NCI-H345 treated with DMSO at 0.1 percent for 48 hours (cell line): ENCODE measurements at regions not wholly inside any gene's neighbourhood (a gene's known extent, or its start where the extent isn't known, plus 50 kb on each side); places are given as distances from the start of the nearest gene placed in this dataset.
"Not testable (repeated sequence)": the region's sequence is repeated elsewhere in the genome, so short reads cannot be mapped to it uniquely, and the experiment has no call there.

Experiments used
- DNase-seq: peaks from one replicate; lab custom pipeline; 2025; ENCODE audit not compliant: unreplicated experiment; lab: John Stamatoyannopoulos, UW

DNA sequence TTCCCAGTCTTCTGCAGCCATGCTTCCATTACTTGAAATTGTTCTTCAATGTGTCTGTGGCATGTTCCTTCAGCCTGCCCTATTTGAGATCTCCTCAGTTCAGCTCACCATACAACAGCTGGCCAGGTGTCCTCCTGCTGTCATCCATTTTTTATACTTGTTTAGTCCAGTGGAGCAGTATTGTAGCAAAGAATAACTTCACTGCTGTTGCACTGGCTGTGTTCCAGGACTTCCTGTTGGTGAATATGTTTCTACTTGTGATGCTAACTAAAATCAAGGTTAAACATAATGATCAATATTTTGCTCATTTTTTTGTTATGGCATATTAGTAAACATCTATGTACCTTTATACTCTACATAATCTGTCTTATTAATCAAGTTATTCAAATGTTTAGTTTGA is 1394.1 kb downstream of the PCDH9 start:
- peak; percentile 50 for DNase-seq

DNA sequence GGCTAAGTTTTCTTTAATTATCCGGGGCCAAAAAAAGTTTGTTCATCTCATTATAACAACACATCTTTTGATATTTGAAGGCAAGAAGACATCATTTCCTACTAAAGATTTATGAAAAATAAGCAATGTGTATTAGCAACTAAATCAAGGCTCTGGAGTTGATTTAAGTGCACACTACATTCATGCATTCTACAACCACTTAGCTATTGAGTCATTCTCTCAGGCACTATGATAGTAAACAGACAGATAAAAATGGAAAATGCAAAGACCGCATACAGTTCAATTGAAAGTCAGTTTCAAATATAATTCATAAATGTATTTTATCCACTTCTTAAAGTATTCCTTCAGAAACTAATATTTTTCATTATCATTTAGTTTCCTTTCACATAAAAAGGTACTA is 1395.2 kb downstream of the PCDH9 start:
- DNase-seq, result no peak

DNA sequence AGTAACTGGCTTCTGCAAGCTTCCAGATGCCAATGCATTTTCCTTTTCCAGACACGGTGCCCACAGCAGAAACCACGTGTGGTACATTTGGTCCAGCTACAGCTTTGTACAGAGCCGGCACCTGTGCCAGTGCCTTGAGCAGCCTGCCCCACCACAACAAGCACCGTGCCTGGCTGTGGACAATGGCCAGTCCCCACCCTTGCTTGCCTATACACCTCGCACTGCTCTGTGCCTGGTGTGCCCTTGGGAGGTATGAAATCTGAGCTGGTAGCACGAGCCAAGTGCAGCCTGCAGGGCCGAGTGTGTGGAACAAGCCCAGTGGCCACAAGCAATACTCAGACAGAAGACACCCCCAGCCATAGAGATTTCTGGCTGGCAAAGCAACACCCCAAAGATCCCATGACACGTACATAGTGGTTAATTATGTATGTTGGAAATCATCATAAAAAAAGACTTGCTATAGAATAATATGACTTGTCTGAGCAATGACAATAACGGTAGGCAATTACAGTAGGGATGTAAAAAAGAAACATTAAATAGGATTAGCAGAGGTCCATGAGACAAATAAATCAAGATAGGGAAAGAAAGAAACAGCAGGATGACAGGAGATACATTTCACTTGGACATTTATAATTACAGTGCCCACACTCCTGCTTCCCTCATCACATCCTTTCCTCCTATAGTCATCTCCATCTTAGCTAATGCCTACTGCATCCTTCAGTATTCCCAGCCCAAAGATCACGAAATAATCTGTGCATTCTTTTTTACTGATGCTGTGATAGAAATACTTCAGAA is 1399.5 kb downstream of the PCDH9 start:
- DNase-seq, result no peak

DNA sequence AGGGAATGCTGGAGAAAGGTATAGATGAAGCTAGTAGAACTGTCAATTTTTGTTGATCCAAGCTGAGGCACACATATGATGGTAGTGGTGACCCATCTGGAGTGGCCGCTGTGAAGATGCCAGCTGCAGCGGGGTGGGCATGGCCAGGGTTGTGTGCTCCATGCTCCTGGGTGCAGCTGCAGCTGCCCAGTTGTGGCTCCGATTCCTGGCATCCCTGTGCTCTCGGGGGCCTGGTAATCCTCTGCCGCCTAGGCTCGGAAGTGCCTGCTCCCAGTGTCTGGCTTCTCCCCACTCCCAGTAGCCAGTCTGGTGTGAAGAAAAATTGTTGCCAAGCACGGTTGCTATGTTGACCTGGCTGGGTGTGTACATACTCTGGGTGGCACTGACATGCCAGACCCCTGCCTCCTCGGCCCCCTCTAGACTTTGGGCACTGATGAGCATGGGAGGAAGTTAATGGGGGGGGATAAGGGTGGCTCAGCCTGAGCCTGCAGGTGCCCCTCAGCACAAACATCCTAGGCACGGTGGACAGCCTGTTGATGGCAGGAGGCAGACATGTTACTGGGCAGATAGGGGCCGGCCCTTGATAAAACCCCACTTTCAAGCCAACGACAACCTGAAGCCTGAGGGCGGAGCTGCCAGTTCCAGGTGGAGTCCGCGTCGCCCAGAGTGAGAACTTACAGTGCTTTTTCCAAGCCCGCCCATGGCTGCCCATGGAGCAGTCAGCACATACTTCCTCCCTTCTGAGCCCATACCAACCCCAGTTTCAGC is 1400.7 kb downstream of the PCDH9 start:
- no peak for DNase-seq

DNA sequence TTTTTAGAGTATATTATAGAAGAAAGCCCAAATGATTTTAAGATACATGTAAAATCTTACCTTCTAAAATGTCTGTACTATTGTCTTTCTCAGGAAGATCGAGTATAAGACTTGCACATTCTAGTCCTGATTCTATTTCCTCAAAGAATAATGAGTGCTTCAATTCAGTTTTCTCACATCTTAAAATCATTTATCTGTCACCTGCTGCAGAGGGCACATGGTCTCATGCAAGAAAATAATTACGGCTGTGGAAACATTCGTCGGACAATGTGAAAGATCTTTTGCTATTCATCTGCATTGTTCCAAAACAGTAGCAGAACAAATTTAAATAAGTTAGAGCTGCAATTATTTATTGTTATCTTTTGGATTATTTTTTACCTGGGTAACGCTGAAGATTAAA is 1403.5 kb downstream of the PCDH9 start:
- peak; percentile 6 for DNase-seq

DNA sequence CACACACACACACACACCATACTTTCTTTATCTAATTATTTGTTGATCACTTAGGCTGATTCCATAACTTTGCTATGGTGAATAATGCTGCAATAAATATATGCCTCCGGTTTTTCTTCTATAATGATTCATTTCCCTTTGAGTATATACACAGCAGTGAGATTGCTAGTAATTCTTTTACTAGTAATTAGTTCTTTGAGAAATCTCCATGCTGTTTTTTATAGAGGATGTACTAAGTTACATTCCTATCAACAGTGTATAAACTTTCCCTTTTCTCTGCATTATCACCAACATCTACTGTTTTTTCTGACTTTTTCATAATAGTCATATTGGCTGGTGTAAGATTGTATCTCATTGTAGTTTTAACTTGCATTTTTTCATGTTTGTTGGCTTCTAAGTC is 1405.1 kb downstream of the PCDH9 start:
- no peak for DNase-seq

DNA sequence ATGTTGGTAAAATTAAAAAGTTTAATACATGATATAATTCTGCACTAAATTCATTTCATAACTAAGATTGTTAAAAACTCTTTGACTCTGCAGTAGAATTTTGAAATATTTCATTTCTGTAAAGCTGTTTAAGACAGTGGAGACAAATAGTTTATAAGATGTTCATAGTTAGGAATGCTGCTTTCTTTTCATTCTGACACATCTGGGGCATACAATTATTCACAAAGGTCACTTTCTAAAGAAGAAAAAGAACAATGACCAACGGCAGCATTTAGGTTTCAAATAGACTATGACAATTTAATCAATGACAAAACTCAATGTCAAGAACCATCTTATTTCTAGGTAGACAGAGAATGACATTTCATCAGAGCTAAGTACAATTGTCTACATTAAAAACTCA is 1422.1 kb downstream of the PCDH9 start:
- no peak for DNase-seq

GRCh38 chr13:65803530-65804392 is 1426.4 kb downstream of the PCDH9 start:
- DNase-seq, result no peak

- no peak for DNase-seq
These were observed 1440.3 kb downstream of the PCDH9 start for GRCh38 chr13:65789815-65790214.

- no peak for DNase-seq
These were observed 1443.1 kb downstream of the PCDH9 start for GRCh38 chr13:65787082-65787481.

GRCh38 chr13:65784088-65784816 is 1445.9 kb downstream of the PCDH9 start:
- no peak for DNase-seq

- DNase-seq, result no peak
These were observed 1446.8 kb downstream of the PCDH9 start for GRCh38 chr13:65783383-65783782.

DNA sequence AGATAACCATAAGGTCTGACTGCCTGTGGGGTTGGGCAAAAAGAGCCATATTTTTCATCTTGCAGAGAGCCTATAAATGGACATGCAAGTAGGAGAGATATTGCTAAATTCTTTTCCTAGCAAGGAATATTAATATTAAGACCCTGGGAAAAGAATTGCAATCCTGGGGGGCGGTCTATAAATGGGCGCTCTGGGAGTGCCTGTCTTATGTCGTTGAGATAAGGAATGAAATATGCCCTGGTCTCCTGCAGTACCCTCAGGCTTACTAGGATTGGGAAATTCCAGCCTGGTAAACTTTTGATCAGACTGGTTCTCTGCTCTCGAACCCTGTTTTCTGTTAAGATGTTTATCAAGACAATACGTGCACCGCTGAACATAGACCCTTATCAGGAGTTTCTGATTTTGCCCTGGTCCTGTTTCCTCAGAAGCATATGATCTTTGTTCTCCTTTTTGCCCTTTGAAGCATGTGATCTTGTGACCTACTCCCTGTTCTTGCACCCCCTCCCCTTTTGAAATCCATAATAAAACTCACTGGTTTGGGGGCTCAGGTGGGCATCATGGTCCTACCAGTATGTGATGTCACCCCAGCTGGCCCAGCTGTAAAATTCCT is 1458.3 kb downstream of the PCDH9 start:
- not testable (repeated sequence) for DNase-seq

DNA sequence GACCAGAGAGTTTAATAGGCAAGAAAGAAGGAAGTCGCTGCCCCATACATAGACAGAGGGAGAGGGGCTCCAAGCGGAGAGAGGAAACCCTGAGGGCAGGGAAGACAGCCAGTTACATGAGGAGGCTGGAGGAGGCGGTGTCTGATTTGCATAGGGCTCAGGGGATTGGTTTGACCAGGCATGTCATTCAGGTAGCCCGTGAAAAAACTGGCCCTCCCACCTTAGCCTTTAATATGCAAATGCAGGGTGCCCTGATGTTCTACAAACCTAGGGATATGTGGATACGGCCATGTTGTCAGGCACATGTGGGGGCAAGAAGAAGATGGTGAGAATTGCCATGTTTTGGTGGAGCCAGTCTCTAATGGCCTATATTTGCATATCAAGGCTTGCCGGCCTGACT is 1461.6 kb downstream of the PCDH9 start:
- DNase-seq, result no peak

- no peak for DNase-seq
These were observed 1466.3 kb downstream of the PCDH9 start for GRCh38 chr13:65763811-65764210.

DNA sequence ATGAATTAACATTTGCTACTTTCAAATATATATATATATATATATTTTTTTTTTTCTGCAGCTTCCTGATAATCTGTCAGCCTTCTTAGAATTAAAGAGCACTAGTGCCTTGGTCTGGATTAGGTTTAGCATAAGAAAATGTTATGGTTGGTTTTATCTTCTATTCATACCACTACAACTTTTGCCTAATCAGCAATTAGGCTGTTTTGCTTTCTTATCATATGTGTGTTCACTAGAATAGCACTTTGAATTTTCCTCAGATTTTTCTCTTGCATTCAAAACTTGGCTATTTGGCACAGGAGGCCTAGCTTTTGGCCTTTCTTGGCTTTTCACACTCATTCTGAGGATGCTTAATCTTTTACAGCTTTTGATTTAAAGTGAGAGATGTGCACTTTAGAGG is 1468.1 kb downstream of the PCDH9 start:
- DNase-seq, result no peak

DNA sequence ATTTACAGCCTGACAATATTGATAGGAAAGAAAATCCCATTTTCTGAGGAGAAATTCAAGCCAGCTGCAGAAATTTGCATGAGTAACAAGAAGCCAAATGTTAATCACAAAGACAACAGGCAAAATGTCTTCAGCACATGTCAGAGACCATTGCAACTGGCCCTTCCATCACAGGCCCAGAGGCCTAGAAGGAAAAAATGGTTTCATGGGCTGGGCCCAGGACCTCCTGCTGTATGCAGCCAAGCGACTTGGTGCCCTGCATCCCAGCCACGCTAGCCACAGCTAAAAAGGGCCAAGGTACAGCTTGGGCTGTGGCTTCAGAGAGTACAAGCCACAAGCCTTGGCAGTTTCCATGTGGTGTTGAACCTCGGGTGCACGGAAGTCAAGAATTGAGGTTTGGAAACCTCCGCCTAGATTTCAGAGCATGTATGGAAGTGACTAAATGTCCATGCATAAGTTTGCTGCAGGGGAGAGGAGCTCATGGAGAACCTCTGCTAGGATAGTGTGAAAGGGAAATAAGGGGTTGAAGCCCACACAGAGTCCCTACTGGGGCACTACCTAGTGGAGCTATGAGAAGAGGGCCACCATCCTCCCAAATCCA is 1474.0 kb downstream of the PCDH9 start:
- DNase-seq, result no peak

- DNase-seq, result no peak
These were observed 1481.9 kb downstream of the PCDH9 start for GRCh38 chr13:65748227-65748626.

GRCh38 chr13:65746406-65746921 is 1483.7 kb downstream of the PCDH9 start:
- no peak for DNase-seq

- no peak for DNase-seq
These were observed 1485.3 kb downstream of the PCDH9 start for GRCh38 chr13:65744836-65745235.
